Fibroblast of lung (primary cell): ENCODE measurements at regions not wholly inside any gene's neighbourhood (a gene's known extent, or its start where the extent isn't known, plus 50 kb on each side); places are given as distances from the start of the nearest gene placed in this dataset.

Source experiments
- DNase-seq, 2 donors: peaks; one replicate each; pipeline versions ENCODE4 v3.0.0 to v3.0.0-alpha.2; 2010; ENCODE audit warnings: low read depth in 2 of 2
- H2AFZ ChIP-seq: 2 replicates; pipeline ENCODE4 v1.5.1; 2012; ENCODE audit warnings: low read length, control low read depth, inconsistent platforms
- H3K27ac ChIP-seq: 2 replicates; pipeline ENCODE4 v1.5.1; 2011; ENCODE audit warnings: low read length, control low read depth; ENCODE audit not compliant: insufficient read depth
- H3K27me3 ChIP-seq: 2 replicates; pipeline ENCODE4 v1.5.1; 2011; ENCODE audit warnings: mild to moderate bottlenecking, low read length; ENCODE audit not compliant: control insufficient read depth, insufficient read depth
- H3K36me3 ChIP-seq: 2 replicates; pipeline ENCODE4 v1.5.1; 2011; ENCODE audit warnings: low read length; ENCODE audit not compliant: control insufficient read depth, insufficient read depth
- H3K4me1 ChIP-seq: 2 replicates; pipeline ENCODE4 v1.5.1; 2011; ENCODE audit warnings: low read length; ENCODE audit not compliant: control insufficient read depth, insufficient read depth; ENCODE audit errors: extremely low read depth
- H3K4me2 ChIP-seq: 2 replicates; pipeline ENCODE4 v1.5.1; 2011; ENCODE audit warnings: low read length, control low read depth; ENCODE audit not compliant: insufficient read depth; ENCODE audit errors: extremely low read depth
- H3K4me3 ChIP-seq, 4 experiments: fragments of 200-600 bp in 1 of 4; sonication (generic) in 1 of 4; replicated peaks in 1 of 4; 2 replicates each; pipeline ENCODE4 v1.5.1; 2011 to 2016; ENCODE audit warnings: low read length in 4 of 4, low read depth in 3 of 4, mild to moderate bottlenecking in 3 of 4, control low read depth in 2 of 4, inconsistent platforms in 1 of 4, mixed read lengths in 1 of 4; ENCODE audit not compliant: insufficient read depth in 1 of 4; ENCODE audit errors: control extremely low read depth in 1 of 4
- H3K79me2 ChIP-seq: 2 replicates; pipeline ENCODE4 v1.5.1; 2012; ENCODE audit warnings: mild to moderate bottlenecking, low read length, inconsistent platforms; ENCODE audit not compliant: control insufficient read depth, insufficient read depth
- H3K9ac ChIP-seq: 2 replicates; pipeline ENCODE4 v1.5.1; 2011; ENCODE audit warnings: mild to moderate bottlenecking, low read length, control low read depth; ENCODE audit not compliant: insufficient read depth
- H3K9me3 ChIP-seq: 2 replicates; pipeline ENCODE4 v1.5.1; 2012; ENCODE audit warnings: low read depth, low read length; ENCODE audit not compliant: control insufficient read depth, insufficient read depth
- H4K20me1 ChIP-seq: 2 replicates; pipeline ENCODE4 v1.5.1; 2011; ENCODE audit warnings: low read length; ENCODE audit not compliant: control insufficient read depth, insufficient read depth; ENCODE audit errors: extremely low read depth
- EZH2 ChIP-seq: IDR thresholded peaks from 2 replicates; pipeline ENCODE4 v1.5.1; 2012; ENCODE audit warnings: low read length, control low read depth, mild to moderate bottlenecking; ENCODE audit errors: missing control alignments
- TF ChIP-seq, protein P1 (sequence below), 2 donors: IDR thresholded peaks in 1 of 2; conservative IDR thresholded peaks in 1 of 2; 1 replicate in 1 of 2; 2 replicates in 1 of 2; pipeline ENCODE4 v1.5.1; 2011 to 2012; ENCODE audit warnings: low read length in 2 of 2, control low read depth in 1 of 2, inconsistent platforms in 1 of 2, low read depth in 1 of 2, mild to moderate bottlenecking in 1 of 2

DNA sequence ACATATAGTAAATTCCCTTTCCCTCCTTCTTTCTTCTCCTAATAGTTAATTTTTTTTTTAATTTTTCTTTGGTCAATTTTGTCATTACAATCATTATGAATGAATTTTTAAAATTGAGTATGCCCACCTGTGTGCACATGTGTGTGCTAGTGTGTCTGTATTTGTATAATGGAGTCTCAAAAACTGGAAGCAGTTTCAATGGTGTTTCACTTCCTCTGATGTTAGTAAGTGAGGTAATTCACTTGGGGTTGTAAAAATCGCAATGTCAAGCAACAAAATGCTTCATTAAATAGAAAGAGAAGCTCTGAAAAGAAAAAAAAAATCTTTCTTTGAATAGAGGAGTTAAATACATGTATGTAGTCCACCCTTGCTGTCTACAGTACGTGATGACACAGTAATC, 1467.6 kb upstream of the NUDT12 start:
- no peak for DNase-seq
- no peak overlapping the region for H3K4me3 ChIP-seq
- no peak overlapping the region for H3K9ac ChIP-seq
- H4K20me1 ChIP-seq, result no peaks in the 10 kb centered on the region
- no peaks in the 10 kb centered on the region for H3K9me3 ChIP-seq
- H3K4me1 ChIP-seq, result no peaks in the 10 kb centered on the region
- no peaks in the 10 kb centered on the region for H3K36me3 ChIP-seq
- H3K79me2 ChIP-seq, result no peaks in the 10 kb centered on the region
- H3K27ac ChIP-seq, result no peak overlapping the region
- TF ChIP-seq EZH2, result no peak
- TF ChIP-seq, protein P1, sequence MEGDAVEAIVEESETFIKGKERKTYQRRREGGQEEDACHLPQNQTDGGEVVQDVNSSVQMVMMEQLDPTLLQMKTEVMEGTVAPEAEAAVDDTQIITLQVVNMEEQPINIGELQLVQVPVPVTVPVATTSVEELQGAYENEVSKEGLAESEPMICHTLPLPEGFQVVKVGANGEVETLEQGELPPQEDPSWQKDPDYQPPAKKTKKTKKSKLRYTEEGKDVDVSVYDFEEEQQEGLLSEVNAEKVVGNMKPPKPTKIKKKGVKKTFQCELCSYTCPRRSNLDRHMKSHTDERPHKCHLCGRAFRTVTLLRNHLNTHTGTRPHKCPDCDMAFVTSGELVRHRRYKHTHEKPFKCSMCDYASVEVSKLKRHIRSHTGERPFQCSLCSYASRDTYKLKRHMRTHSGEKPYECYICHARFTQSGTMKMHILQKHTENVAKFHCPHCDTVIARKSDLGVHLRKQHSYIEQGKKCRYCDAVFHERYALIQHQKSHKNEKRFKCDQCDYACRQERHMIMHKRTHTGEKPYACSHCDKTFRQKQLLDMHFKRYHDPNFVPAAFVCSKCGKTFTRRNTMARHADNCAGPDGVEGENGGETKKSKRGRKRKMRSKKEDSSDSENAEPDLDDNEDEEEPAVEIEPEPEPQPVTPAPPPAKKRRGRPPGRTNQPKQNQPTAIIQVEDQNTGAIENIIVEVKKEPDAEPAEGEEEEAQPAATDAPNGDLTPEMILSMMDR (conservative IDR thresholded peaks at IDR 0.05 in 1 of 2, IDR thresholded peaks at IDR 0.05 in 1 of 2; ENCODE audit: low read depth in 1 of 2, low read length in 2 of 2), result no peak
- H2AFZ ChIP-seq, result no peak overlapping the region
- H3K4me2 ChIP-seq, result no peak overlapping the region
- no peaks in the 10 kb centered on the region for H3K27me3 ChIP-seq

DNA sequence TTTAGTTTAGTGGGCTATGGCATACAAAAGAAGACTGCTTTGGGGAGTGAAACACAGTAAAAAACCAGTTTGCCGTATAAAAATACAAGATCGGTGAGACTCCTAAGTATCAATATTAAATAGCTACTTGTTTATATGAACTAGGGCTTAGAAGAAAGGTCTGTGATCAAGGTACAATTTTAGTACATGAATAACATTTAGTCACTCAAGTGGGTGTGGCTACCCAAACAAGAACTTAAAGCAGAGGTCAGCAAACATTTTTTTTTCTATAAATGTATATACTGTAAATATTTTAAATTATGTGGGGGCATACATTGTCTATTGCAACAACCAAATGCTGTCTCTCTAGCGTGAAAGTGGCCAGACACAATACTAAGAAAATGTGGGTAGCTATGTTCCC, 1452.5 kb upstream of the NUDT12 start:
- H3K27ac ChIP-seq, result no peak overlapping the region
- H3K27me3 ChIP-seq, result no peaks in the 10 kb centered on the region
- no peak for TF ChIP-seq EZH2
- TF ChIP-seq, protein P1 (conservative IDR thresholded peaks at IDR 0.05 in 1 of 2, IDR thresholded peaks at IDR 0.05 in 1 of 2; ENCODE audit: low read depth in 1 of 2, low read length in 2 of 2), result no peak
- no peak overlapping the region for H3K4me3 ChIP-seq
- H4K20me1 ChIP-seq, result no peaks in the 10 kb centered on the region
- DNase-seq, result no peak
- H3K79me2 ChIP-seq, result no peaks in the 10 kb centered on the region
- no peak overlapping the region for H3K9ac ChIP-seq
- H3K36me3 ChIP-seq, result no peaks in the 10 kb centered on the region
- H3K4me2 ChIP-seq, result no peak overlapping the region
- H2AFZ ChIP-seq, result no peak overlapping the region
- no peaks in the 10 kb centered on the region for H3K9me3 ChIP-seq
- no peaks in the 10 kb centered on the region for H3K4me1 ChIP-seq

DNA sequence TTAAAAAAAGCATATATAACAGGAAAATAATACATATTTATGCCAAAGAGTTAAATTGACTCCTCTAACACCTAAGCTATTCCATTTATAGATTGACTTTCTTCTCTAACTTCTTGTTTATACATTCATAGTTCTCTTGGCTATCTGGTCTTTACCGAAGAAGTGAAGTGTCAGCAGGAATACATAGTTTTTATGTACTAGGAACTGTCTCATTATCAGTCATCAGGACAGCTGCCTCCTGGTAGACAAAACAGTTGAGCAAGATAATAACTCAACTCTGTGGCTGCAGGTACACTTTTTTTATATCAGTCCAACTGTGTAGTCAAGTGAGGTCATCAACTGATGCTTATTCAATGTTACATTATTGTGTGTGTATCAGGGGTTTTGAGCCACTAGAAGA, 1436.0 kb upstream of the NUDT12 start:
- H3K4me1 ChIP-seq, result no peaks in the 10 kb centered on the region
- H2AFZ ChIP-seq, result no peak overlapping the region
- no peaks in the 10 kb centered on the region for H3K79me2 ChIP-seq
- H4K20me1 ChIP-seq, result no peaks in the 10 kb centered on the region
- no peaks in the 10 kb centered on the region for H3K36me3 ChIP-seq
- no peaks in the 10 kb centered on the region for H3K27me3 ChIP-seq
- TF ChIP-seq EZH2, result no peak
- TF ChIP-seq, protein P1 (conservative IDR thresholded peaks at IDR 0.05 in 1 of 2, IDR thresholded peaks at IDR 0.05 in 1 of 2; ENCODE audit: low read depth in 1 of 2, low read length in 2 of 2), result no peak
- H3K9ac ChIP-seq, result no peak overlapping the region
- no peak overlapping the region for H3K27ac ChIP-seq
- H3K4me2 ChIP-seq, result no peak overlapping the region
- H3K4me3 ChIP-seq, result no peak overlapping the region
- no peak for DNase-seq
- H3K9me3 ChIP-seq, result no peaks in the 10 kb centered on the region
